A673 (cell line): ENCODE measurements at regions not wholly inside any gene's neighbourhood (a gene's known extent, or its start where the extent isn't known, plus 50 kb on each side); places are given as distances from the start of the nearest gene placed in this dataset.

Experiments
- EZH2 ChIP-seq: fragments of 200-600 bp; sonication (generic); IDR thresholded peaks from 2 replicates; pipeline ENCODE4 v1.6.1; 2017; ENCODE audit warnings: borderline replicate concordance, low read depth, mild to moderate bottlenecking, mixed read lengths, antibody characterized with exemption, low read length; ENCODE audit not compliant: poor library complexity, severe bottlenecking
- TF ChIP-seq, protein P1 (sequence below): fragments of 300-800, 200-600 bp; sonication (generic); conservative IDR thresholded peaks from 2 replicates; pipeline ENCODE4 v1.5.1; 2017; ENCODE audit warnings: low read depth, mild to moderate bottlenecking, antibody characterized with exemption, low read length, moderate library complexity, mixed read lengths

- TF ChIP-seq, protein P1, sequence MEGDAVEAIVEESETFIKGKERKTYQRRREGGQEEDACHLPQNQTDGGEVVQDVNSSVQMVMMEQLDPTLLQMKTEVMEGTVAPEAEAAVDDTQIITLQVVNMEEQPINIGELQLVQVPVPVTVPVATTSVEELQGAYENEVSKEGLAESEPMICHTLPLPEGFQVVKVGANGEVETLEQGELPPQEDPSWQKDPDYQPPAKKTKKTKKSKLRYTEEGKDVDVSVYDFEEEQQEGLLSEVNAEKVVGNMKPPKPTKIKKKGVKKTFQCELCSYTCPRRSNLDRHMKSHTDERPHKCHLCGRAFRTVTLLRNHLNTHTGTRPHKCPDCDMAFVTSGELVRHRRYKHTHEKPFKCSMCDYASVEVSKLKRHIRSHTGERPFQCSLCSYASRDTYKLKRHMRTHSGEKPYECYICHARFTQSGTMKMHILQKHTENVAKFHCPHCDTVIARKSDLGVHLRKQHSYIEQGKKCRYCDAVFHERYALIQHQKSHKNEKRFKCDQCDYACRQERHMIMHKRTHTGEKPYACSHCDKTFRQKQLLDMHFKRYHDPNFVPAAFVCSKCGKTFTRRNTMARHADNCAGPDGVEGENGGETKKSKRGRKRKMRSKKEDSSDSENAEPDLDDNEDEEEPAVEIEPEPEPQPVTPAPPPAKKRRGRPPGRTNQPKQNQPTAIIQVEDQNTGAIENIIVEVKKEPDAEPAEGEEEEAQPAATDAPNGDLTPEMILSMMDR: no peak
- no peak for TF ChIP-seq EZH2
Observed at GRCh38 chr1:209429611-209430010, 153.9 kb upstream of the CAMK1G start.
